GM23338 (cell line): ENCODE measurements at regions not wholly inside any gene's neighbourhood (a gene's known extent, or its start where the extent isn't known, plus 50 kb on each side); places are given as distances from the start of the nearest gene placed in this dataset.

ENCODE experiments used
- CREB1 ChIP-seq: fragments of 250-450 bp; sonication (Bioruptor Pico); IDR thresholded peaks from 2 replicates; pipeline ENCODE4 v1.5.0; 2020; ENCODE audit warnings: low read depth, mild to moderate bottlenecking, moderate library complexity
- EZH2 ChIP-seq: fragments of 200-600 bp; sonication (generic); IDR thresholded peaks from one replicate; pipeline ENCODE4 v1.8.0; 2017; ENCODE audit warnings: antibody characterized with exemption, mild to moderate bottlenecking, low read depth; ENCODE audit not compliant: unreplicated experiment
- EZH2phosphoT487 ChIP-seq: fragments of 200-600 bp; sonication (generic); IDR thresholded peaks from one replicate; pipeline ENCODE4 v1.8.1; 2018; ENCODE audit warnings: antibody characterized with exemption; ENCODE audit not compliant: unreplicated experiment
- JUNB ChIP-seq: IDR thresholded peaks from one replicate; pipeline ENCODE4 v1.6.1; 2016; ENCODE audit warnings: antibody characterized with exemption; ENCODE audit not compliant: unreplicated experiment
- NANOG ChIP-seq: IDR thresholded peaks from 2 replicates; pipeline ENCODE4 v1.6.1; 2016; ENCODE audit warnings: antibody characterized with exemption, borderline replicate concordance
- POLR2AphosphoS5 ChIP-seq: IDR thresholded peaks from 2 replicates; pipeline ENCODE4 v1.6.1; 2016; ENCODE audit warnings: antibody characterized with exemption, low read depth
- ZNF331 ChIP-seq: fragments of 250-450 bp; sonication (Bioruptor Pico); IDR thresholded peaks from 2 replicates; pipeline ENCODE4 v1.5.0; 2020; ENCODE audit warnings: low read depth, mild to moderate bottlenecking, moderate library complexity
- TF ChIP-seq, protein P1 (sequence below), 2 experiments: fragments of 200-600 bp in 1 of 2; sonication (generic) in 1 of 2; conservative IDR thresholded peaks; 2 replicates each; pipeline versions ENCODE4 v1.5.1 to v1.6.1; 2016 to 2017; ENCODE audit warnings: antibody characterized with exemption in 2 of 2, low read depth in 2 of 2, mild to moderate bottlenecking in 2 of 2, moderate library complexity in 1 of 2
- TF ChIP-seq, protein P2 (sequence below): IDR thresholded peaks from one replicate; pipeline ENCODE4 v1.6.1; 2018; ENCODE audit warnings: antibody characterized with exemption; ENCODE audit not compliant: unreplicated experiment

DNA sequence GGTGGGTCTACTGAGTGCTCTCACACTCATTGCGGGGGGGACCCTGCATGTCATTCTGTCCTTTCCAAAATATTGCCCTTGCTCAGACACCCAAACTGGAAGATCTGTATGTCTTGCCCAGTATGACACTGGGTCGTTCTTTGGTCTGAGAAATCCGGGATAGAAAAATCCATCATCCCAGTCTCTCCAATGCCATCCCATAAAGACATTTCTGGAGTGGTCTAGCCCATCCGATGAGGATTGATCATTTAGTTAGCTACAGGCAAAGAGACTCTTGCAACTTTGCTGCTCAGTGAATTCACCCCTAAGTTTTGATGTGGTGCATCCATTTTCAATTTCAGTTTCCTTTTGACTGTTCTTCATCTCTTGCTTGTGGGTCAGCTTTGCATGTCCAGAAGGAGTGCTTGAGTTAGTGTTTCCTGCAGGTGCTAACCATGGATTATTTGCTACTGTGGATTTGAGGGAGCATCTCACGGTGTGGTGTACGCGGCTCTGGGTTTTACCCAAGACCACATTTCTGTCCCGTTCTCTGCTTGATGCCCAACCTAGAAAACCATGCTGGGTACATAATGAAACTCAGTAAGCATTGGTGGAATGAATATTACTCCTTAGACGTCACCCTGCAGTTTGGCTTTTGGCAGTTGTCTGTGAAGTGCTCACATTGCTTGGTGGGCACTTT, 247.0 kb upstream of the MKI67 start:
- TF ChIP-seq EZH2 (no peak), NANOG (no peak), POLR2AphosphoS5 (no peak), CREB1 (CRISPR knock-in tag) (no peak), JUNB (no peak), EZH2phosphoT487 (no peak), ZNF331 (CRISPR knock-in tag) (no peak)
- TF ChIP-seq, protein P1, sequence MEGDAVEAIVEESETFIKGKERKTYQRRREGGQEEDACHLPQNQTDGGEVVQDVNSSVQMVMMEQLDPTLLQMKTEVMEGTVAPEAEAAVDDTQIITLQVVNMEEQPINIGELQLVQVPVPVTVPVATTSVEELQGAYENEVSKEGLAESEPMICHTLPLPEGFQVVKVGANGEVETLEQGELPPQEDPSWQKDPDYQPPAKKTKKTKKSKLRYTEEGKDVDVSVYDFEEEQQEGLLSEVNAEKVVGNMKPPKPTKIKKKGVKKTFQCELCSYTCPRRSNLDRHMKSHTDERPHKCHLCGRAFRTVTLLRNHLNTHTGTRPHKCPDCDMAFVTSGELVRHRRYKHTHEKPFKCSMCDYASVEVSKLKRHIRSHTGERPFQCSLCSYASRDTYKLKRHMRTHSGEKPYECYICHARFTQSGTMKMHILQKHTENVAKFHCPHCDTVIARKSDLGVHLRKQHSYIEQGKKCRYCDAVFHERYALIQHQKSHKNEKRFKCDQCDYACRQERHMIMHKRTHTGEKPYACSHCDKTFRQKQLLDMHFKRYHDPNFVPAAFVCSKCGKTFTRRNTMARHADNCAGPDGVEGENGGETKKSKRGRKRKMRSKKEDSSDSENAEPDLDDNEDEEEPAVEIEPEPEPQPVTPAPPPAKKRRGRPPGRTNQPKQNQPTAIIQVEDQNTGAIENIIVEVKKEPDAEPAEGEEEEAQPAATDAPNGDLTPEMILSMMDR (conservative IDR thresholded peaks at IDR 0.05; ENCODE audit: low read depth in 2 of 2) = no peak
- TF ChIP-seq, protein P2, sequence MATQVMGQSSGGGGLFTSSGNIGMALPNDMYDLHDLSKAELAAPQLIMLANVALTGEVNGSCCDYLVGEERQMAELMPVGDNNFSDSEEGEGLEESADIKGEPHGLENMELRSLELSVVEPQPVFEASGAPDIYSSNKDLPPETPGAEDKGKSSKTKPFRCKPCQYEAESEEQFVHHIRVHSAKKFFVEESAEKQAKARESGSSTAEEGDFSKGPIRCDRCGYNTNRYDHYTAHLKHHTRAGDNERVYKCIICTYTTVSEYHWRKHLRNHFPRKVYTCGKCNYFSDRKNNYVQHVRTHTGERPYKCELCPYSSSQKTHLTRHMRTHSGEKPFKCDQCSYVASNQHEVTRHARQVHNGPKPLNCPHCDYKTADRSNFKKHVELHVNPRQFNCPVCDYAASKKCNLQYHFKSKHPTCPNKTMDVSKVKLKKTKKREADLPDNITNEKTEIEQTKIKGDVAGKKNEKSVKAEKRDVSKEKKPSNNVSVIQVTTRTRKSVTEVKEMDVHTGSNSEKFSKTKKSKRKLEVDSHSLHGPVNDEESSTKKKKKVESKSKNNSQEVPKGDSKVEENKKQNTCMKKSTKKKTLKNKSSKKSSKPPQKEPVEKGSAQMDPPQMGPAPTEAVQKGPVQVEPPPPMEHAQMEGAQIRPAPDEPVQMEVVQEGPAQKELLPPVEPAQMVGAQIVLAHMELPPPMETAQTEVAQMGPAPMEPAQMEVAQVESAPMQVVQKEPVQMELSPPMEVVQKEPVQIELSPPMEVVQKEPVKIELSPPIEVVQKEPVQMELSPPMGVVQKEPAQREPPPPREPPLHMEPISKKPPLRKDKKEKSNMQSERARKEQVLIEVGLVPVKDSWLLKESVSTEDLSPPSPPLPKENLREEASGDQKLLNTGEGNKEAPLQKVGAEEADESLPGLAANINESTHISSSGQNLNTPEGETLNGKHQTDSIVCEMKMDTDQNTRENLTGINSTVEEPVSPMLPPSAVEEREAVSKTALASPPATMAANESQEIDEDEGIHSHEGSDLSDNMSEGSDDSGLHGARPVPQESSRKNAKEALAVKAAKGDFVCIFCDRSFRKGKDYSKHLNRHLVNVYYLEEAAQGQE = no peak
